Stimulated activated memory B cell treated with anti-CD40 and anti-IgM and Interleukin-4, amounts not matched to agents 10 μg/mL and 1 μg/mL and 100 μg/mL, for 72 hours (primary cell): ENCODE measurements at regions not wholly inside any gene's neighbourhood (a gene's known extent, or its start where the extent isn't known, plus 50 kb on each side); places are given as distances from the start of the nearest gene placed in this dataset.

ENCODE experiments used
- ATAC-seq: fragments of 150-1000 bp; cut with Tn5 transposase; 2 replicates; pipeline ENCODE4 v1.10.0; 2021
- H3K27ac Mint-ChIP-seq: one replicate; pipeline ENCODE4 v1.8.0; 2022; ENCODE audit warnings: mild to moderate bottlenecking, mixed read lengths
- H3K27me3 Mint-ChIP-seq: one replicate; pipeline ENCODE4 v1.8.0; 2022; ENCODE audit warnings: mixed read lengths
- H3K36me3 Mint-ChIP-seq: one replicate; pipeline ENCODE4 v1.8.0; 2022; ENCODE audit warnings: mixed read lengths
- H3K4me1 Mint-ChIP-seq: one replicate; pipeline ENCODE4 v1.8.0; 2022; ENCODE audit warnings: mixed read lengths
- H3K4me3 Mint-ChIP-seq: one replicate; pipeline ENCODE4 v1.8.0; 2022; ENCODE audit warnings: mild to moderate bottlenecking, moderate library complexity, mixed read lengths
- H3K9me3 Mint-ChIP-seq: one replicate; pipeline ENCODE4 v1.8.0; 2022; ENCODE audit warnings: mixed read lengths

DNA sequence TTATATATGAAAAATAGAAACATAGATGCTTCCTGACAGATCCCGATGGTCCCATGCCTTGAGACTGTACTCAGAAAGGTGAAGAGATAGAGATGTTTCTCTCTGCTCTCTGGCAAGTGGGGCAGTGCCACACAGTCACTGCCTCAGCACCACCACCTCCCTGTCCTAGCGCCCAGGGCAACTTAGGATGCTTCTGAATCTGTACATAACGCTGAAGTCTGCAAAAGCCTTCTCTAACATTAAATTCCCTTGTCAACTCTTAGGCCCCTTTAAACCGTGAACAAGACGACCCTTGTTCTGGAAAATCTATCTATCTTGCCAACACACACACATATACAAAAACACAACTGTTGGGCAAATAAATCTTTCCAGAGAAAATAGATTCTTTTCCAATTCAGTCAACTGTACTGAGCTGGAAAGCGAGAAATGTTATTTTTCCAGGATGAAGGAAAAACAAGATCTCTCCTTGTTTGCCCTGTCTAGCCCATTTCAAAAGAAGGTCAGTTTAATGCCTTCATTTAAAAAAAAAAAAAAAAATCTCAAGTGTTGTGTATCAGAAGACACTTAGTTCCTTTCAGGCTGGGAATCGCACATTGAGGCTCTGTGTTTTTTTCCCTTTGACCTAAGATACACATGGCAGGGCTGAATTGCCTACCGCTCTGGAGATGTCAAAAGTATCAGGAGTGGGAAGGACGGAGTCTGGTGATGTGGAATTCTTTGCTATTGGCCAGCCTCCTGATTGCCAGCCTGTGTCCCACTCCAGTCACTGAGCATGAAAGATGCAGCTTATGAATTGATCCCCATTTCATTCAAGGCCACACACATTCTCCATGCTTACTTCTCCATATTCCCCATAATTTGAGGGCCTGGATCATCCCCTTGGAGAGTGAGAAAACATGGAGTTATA, 241.4 kb downstream of the LACC1 start:
- Mint-ChIP-seq H3K36me3 (peaks cover 12% of the 10 kb centered on the region), H3K9me3 (peaks cover 17% of the 10 kb centered on the region), H3K27me3 (no peaks in the 10 kb centered on the region), H3K4me3 (no peak overlapping the region), H3K27ac (no peak overlapping the region), H3K4me1 (peaks cover 17% of the 10 kb centered on the region)
- no peak for ATAC-seq

DNA sequence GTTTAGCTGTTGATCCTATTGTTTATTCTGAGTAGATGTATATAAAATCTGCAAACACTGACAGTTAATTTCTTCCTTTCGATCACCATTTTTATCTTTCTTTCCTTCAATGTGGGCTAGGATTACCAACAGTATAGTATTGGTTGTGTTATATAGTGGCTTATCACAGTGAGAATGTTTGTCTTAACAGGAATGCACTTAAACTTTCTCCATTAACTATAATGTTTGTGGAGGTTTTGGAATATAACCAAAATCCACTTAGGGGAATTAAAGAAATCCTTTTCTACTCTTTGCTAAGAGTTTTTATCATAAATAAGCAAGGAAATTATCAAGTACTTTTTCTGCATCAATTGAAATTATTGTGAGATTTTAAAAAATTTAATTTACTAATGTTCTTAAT, 244.6 kb downstream of the LACC1 start:
- Mint-ChIP-seq H3K36me3 (peaks cover 12% of the 10 kb centered on the region), H3K4me3 (no peak overlapping the region), H3K27ac (no peak overlapping the region), H3K4me1 (no peaks in the 10 kb centered on the region), H3K27me3 (no peaks in the 10 kb centered on the region), H3K9me3 (peaks cover 17% of the 10 kb centered on the region)
- no peak for ATAC-seq

DNA sequence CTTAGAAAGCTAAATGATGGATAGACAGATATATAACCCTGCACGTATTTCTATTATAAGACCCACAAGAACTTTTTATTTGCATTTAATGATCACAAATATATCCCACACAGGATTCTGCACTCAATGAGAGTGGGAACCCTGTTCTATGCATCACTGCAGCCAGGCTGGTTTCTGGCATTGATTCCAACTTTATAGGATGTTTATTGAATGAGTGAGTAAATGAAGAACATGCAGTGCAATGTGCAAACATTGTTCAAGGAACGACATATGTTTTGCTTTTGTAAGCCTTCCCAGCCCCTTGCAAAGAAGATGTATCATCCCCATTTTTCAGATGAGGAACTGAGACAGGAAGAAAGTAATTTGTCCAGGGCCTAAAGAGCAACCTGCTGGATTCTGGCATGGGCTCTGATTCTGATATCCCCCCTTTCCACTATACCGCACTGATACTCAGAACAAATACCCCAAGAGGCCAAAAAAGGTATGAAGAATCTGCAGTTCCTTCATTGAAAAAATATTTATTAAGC, 246.3 kb downstream of the LACC1 start:
- H3K4me1 Mint-ChIP-seq = no peaks in the 10 kb centered on the region
- H3K27ac Mint-ChIP-seq = no peak overlapping the region
- peaks cover 12% of the 10 kb centered on the region for H3K36me3 Mint-ChIP-seq
- no peak overlapping the region for H3K4me3 Mint-ChIP-seq
- peaks cover 17% of the 10 kb centered on the region for H3K9me3 Mint-ChIP-seq
- peaks cover under 1% of the 10 kb centered on the region for H3K27me3 Mint-ChIP-seq
- no peak for ATAC-seq

DNA sequence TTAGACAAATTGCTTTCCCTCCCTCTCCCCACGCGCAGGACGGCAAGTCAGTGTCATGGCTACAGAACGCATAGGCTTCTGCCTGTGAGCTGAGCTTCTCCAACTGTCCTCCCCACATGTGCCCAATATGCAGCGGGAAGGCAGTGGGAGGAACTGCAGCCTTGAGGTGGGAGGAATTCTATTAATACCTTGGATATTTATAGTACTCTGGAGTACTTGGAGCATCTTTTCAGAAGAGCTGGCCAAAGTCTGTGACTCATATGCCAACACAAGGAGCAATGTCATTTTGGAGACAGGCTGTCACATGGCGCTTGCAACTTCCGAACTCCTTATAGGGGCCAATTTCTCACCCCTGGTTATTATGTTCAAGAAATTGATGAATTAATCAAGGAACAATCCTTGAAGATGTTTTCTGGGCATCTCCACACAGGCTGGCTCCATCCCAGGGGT, 245.0 kb upstream of the SERP2 start:
- Mint-ChIP-seq H3K4me3 (no peak overlapping the region), H3K36me3 (peaks cover 7% of the 10 kb centered on the region), H3K9me3 (peaks cover 12% of the 10 kb centered on the region), H3K4me1 (peaks cover 5% of the 10 kb centered on the region), H3K27me3 (peaks cover 14% of the 10 kb centered on the region), H3K27ac (no peak overlapping the region)
- ATAC-seq = no peak

DNA sequence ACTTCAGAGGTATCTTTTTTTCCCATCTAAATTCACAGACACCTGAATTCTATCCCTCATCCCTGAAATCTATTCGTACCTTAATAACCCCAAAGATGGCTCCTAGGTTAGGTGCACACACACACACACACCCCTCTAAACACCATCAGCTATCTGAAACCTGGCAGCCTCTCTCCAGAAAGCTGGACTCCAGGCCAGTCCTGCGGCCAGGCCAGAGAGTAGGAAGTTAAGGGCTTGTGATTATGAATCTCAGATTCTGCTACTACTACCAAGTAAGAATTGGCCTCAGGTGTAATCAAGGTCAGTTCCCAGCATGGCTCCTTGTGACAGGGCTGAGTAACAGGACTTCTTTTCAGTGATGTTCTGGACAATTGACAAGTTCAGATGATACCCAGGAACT, 244.2 kb upstream of the SERP2 start:
- peaks cover 4% of the 10 kb centered on the region for H3K9me3 Mint-ChIP-seq
- H3K27me3 Mint-ChIP-seq = peaks cover 14% of the 10 kb centered on the region

DNA sequence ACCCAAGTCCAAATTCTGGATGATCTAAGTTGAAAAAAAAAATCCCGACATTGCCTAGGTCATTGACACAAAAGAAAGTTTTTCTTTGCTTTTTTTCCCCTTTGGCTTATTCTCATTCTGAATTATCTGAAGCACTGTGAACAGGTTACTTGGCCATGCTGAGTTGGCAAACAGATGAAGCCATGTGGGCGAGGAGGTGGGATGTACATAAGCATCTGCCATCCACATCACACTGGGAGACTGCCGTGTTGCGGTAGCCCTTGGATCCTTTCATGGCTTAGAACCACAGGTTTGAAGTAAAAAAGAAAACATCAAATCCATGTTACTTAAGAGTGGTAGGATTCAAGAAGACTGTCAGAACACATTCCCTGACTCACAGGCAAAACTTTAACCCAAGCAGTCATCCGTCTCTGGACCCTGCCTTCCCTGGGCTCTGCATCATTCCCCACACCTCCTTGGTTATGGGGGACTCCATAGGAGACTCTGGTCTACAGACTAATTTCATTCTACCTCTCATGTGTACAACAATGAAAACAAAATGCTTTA, 242.5 kb upstream of the SERP2 start:
- Mint-ChIP-seq H3K27ac (no peak overlapping the region), H3K4me3 (no peak overlapping the region), H3K9me3 (no peaks in the 10 kb centered on the region), H3K27me3 (peaks cover 14% of the 10 kb centered on the region), H3K4me1 (peaks cover 5% of the 10 kb centered on the region), H3K36me3 (no peaks in the 10 kb centered on the region)
- no peak for ATAC-seq

More for the DNA sequence above, 244.2 kb upstream of the SERP2 start:
- H3K36me3 Mint-ChIP-seq = peaks cover under 1% of the 10 kb centered on the region
- peaks cover 5% of the 10 kb centered on the region for H3K4me1 Mint-ChIP-seq
- H3K4me3 Mint-ChIP-seq = no peak overlapping the region
- no peak for ATAC-seq
- no peak overlapping the region for H3K27ac Mint-ChIP-seq

DNA sequence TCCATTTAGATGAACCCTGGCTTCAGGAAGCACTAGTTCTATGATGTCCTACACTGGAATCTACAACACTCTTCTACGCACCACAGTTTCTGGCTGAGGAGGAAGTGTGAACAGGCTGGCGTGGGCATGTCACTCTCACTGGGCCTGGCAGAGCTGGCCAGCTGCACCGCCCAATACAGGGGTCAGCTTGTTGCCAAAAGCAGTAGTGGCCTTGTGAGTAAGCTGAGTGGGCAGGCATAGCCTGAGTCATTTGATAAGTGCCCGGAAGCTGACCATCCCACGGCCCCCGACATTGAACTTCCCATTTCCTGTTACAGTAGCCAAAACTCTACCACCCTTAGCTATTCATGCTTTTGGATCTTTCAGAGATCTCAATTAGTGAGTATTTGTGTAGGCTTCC, 240.9 kb upstream of the SERP2 start:
- H3K36me3 Mint-ChIP-seq = no peaks in the 10 kb centered on the region
- peaks cover 5% of the 10 kb centered on the region for H3K4me1 Mint-ChIP-seq
- H3K27ac Mint-ChIP-seq = no peak overlapping the region
- H3K9me3 Mint-ChIP-seq = no peaks in the 10 kb centered on the region
- H3K4me3 Mint-ChIP-seq = no peak overlapping the region
- peaks cover 14% of the 10 kb centered on the region for H3K27me3 Mint-ChIP-seq
- ATAC-seq = no peak

DNA sequence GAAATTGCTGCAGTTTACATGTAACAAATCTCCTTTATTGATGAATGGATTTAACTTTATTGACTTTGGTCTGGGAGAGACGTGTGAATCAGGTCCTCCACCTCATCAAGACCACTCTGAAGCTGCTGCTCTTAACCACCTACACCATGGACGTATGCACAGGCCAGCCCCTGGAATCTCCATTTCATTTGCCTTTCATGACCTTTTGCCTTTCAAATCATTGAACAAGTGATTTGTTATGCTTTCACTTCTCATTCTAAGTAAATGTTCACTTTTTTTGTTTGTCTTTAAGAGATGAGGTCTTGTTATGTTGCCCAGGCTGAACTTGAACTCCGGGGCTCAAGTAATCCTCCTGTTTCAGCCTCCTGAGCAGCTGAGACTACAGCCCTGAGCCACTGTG, 240.0 kb upstream of the SERP2 start:
- Mint-ChIP-seq H3K4me1 (peaks cover 5% of the 10 kb centered on the region), H3K27ac (no peak overlapping the region), H3K27me3 (peaks cover 14% of the 10 kb centered on the region), H3K9me3 (no peaks in the 10 kb centered on the region), H3K36me3 (no peaks in the 10 kb centered on the region), H3K4me3 (no peak overlapping the region)
- ATAC-seq = no peak

DNA sequence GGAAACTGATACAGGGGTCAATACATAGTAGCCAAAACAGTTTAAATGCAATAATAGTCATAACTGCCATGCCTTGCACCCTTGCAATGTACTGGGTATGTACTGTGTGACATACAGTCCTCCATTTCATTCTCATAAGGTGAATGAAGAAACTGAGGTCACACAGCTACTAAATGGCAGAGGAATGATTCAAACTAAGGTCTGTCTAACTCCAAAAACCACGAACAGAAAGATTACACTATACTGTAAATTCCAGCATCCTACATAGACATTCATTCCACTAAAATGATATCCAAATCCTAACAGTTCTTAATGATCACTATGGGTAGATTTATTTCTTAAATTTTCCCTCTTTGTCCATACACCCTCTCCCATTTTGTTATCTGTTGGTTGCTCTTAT, 238.1 kb upstream of the SERP2 start:
- Mint-ChIP-seq H3K4me3 (no peak overlapping the region), H3K27me3 (peaks cover 14% of the 10 kb centered on the region), H3K9me3 (no peaks in the 10 kb centered on the region), H3K27ac (no peak overlapping the region), H3K36me3 (no peaks in the 10 kb centered on the region), H3K4me1 (peaks cover 5% of the 10 kb centered on the region)
- no peak for ATAC-seq

DNA sequence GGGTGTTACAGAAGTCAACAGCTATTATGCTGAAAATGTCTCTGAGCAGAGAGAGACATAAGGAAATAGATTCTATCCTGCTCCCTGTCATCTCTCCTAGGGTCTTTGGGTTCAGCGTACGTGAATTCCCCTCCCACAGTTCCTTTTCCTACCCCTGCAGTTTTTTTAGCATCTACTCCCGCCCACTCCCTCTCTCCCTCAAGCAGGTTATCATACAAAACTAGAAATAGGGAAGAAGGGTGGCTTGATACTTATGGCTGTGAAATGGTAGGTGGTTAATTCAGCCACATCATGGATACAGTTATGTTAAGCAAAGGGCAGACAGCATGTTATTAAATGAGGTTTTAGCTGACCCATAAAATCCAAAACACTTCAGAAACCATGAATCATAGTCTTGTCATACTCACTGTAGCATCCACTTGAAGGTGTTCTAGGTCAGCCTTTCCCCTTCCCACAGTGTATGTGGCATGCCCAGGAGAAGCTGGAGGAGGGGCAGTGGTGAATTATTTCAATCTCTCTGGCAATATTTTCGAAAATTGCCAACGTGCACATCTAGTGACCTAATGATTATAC, 236.8 kb upstream of the SERP2 start:
- no peak overlapping the region for H3K27ac Mint-ChIP-seq
- H3K4me1 Mint-ChIP-seq = peaks cover 15% of the 10 kb centered on the region
- H3K4me3 Mint-ChIP-seq = no peak overlapping the region
- peaks cover 6% of the 10 kb centered on the region for H3K27me3 Mint-ChIP-seq
- H3K36me3 Mint-ChIP-seq = no peaks in the 10 kb centered on the region
- no peak for ATAC-seq
- no peaks in the 10 kb centered on the region for H3K9me3 Mint-ChIP-seq

DNA sequence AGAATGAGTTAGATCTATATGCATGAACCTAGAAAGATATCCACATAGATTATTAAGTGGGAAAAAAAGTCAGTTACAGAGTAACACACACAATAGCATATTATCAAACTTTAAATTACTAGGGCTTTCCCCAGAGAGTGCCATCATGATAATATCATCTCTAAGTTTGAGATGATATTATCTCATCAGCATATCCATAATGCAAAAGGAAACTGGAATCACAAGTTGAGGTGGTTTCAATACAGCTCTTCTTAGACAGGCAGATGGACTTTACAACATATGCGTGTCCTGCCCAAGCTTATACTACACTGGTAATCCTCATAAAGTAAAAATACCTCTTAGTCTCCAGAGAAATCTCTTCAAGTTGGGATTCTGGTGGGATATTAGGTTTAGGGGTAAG, 236.2 kb upstream of the SERP2 start:
- Mint-ChIP-seq H3K27ac (no peak overlapping the region), H3K36me3 (no peaks in the 10 kb centered on the region), H3K27me3 (no peaks in the 10 kb centered on the region), H3K4me1 (peaks cover 19% of the 10 kb centered on the region), H3K4me3 (no peak overlapping the region), H3K9me3 (no peaks in the 10 kb centered on the region)
- ATAC-seq = no peak

DNA sequence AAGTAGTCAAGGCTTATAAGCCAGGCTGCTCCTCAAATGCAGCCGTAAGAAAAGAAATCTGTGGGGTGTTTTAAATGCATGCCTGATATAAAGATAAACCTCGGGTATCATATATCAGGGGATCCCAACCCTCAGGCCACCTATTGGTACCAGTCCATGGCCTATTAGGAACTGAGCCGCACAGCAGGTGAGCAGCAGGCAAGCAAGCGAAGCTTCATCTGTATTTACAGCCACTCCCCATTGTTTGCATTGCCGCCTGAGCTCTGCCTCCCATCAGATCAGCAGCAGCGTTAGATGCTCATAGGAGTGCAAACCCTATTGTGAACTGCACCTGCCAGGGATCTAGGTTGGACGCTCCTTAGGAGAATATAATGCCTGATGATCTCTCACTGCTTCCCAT, 233.5 kb upstream of the SERP2 start:
- ATAC-seq = no peak
- Mint-ChIP-seq H3K9me3 (no peaks in the 10 kb centered on the region), H3K4me3 (no peak overlapping the region), H3K36me3 (no peaks in the 10 kb centered on the region), H3K27me3 (no peaks in the 10 kb centered on the region), H3K4me1 (peaks cover 15% of the 10 kb centered on the region), H3K27ac (no peak overlapping the region)

DNA sequence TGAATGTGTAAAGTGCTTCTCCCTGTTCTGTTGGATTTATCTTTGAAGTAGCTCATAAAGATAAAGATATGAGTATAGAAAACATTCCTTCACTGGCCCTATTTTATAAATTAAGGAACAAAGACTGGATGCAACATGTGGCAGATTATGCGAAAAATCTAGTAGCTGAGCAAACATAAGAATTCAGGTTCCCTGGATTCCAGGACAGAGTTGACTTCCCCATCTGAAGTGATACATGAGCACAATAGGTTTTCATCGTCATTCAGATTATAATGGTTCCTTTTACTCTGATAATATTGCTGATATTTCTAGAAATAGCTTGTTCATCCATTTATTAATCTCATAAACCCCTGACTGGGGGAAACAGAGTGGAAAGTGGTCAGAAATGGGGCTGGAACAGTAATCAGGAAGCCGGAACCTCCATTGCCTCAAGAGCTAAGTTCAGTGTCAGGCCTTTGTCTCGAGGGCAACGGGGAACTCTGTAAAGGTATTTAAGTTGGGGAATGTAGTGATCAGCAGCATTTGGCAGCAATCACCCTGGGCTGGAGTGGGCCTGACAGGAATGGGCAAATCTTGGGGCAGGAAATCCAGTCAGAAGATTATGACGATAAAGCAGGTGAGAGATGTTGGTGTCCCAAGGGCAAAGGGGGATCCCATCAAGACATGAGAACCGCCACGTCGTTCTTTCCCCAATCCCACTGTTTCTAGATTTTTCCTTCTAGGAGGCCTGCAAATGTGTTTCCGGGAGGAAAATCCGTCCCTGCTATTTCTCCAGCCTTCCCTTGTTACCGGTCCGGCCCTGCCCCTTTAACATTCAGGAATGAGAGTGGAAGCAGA, 232.5 kb upstream of the SERP2 start:
- H3K9me3 Mint-ChIP-seq = no peaks in the 10 kb centered on the region
- no peaks in the 10 kb centered on the region for H3K36me3 Mint-ChIP-seq
- H3K27ac Mint-ChIP-seq = peak overlapping the region; percentile 92
- H3K4me3 Mint-ChIP-seq = peak overlapping the region; percentile 85
- peaks cover 16% of the 10 kb centered on the region for H3K4me1 Mint-ChIP-seq
- peaks cover 1% of the 10 kb centered on the region for H3K27me3 Mint-ChIP-seq
- ATAC-seq = no peak

DNA sequence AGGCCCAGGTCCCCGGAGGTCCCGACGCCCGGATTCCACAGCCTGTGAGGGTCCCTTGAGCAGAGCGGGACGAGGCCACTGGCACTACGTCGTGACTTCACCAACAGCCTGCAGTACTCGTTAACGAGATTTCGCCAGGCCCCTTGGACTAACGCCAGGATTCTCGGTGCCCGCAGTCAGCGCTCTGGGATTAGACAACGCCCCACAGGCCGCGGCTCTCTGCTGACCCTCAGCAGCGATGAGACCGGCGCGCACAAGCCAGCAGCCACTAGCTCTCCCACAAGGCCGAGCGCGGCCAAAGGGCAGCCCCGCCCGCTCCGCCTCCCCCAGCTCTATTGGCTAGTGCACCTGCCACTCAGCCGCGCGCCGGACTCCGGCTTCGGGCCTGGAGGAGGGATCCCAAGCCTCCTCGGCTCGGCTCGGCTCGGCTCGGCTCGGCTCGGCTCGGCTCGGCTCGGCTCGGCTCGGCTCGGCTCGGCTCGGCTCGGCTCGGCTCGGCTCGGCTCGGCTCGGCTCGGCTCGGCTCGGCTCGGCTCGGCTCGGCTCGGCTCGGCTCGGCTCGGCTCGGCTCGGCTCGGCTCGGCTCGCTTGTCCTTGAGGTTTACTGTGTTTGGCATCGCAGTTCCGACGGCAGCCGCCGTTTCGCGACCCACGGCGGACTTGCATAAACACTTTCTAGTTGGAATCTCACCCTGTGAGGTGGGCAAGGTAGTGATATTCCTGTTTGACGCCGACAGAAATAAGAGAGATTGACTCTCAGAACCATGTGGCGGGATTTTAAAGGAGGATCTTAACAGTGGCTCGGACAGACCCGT, 231.7 kb upstream of the SERP2 start:
- ATAC-seq = peak; percentile 100
- H3K27ac Mint-ChIP-seq = peak overlapping the region; percentile 92
- no peaks in the 10 kb centered on the region for H3K36me3 Mint-ChIP-seq
- peak overlapping the region; percentile 85 for H3K4me3 Mint-ChIP-seq
- H3K9me3 Mint-ChIP-seq = peaks cover 4% of the 10 kb centered on the region
- peaks cover 24% of the 10 kb centered on the region for H3K4me1 Mint-ChIP-seq
- H3K27me3 Mint-ChIP-seq = peaks cover 10% of the 10 kb centered on the region
